PC-9 (cell line): ENCODE measurements at regions not wholly inside any gene's neighbourhood (a gene's known extent, or its start where the extent isn't known, plus 50 kb on each side); places are given as distances from the start of the nearest gene placed in this dataset.

ENCODE experiments used
- CTCF ChIP-seq: fragments of 200-600 bp; sonication (generic); conservative IDR thresholded peaks from 2 replicates; pipeline ENCODE4 v1.6.1; 2017; ENCODE audit warnings: mixed run types, antibody characterized with exemption, mild to moderate bottlenecking, moderate library complexity
- EZH2 ChIP-seq: fragments of 200-600 bp; sonication (generic); IDR thresholded peaks from 2 replicates; pipeline ENCODE4 v1.8.0; 2017; ENCODE audit warnings: antibody characterized with exemption, low read depth

- TF ChIP-seq CTCF (no peak), EZH2 (no peak)
Observed at GRCh38 chr10:131698232-131698631, 202.6 kb upstream of the PPP2R2D start.
